HFF-Myc (cell line): ENCODE measurements at regions not wholly inside any gene's neighbourhood (a gene's known extent, or its start where the extent isn't known, plus 50 kb on each side); places are given as distances from the start of the nearest gene placed in this dataset.
A peak's percentile ranks its signal among the peaks of the same experiment; 100 is the strongest.

ENCODE experiments used
- DNase-seq: peaks from one replicate; pipeline ENCODE4 v3.0.0-alpha.2; 2011; ENCODE audit warnings: low read depth; ENCODE audit errors: extremely low read depth
- H3K4me3 ChIP-seq: replicated peaks from 2 replicates; pipeline ENCODE4 v1.5.1; 2011; ENCODE audit warnings: low read depth, mild to moderate bottlenecking, control low read depth, low read length
- TF ChIP-seq, protein P1 (sequence below): IDR thresholded peaks from 2 replicates; pipeline ENCODE4 v1.5.1; 2012; ENCODE audit warnings: mild to moderate bottlenecking, low read depth, low read length, control low read depth; ENCODE audit errors: missing control alignments

DNA sequence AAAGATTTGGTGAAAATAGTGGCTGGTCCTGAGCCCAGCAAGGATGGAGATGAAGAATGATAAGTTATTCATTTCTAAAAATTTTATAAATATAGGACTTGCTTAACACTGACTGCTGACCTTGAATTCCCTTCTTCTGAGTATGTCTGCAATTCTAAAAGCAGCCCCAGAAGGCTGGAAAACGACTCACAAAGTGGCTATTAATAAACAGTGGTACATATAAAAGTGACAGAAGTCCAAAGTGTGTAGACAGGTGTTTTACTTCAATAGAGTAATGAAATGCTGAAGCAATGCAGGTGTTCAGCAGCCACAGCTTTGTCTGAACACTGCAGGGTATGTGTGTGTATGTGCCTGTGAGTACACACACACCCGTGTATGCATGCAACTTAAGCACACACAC lies 219.0 kb upstream of the NRIP1 start:
- no peak for DNase-seq
- no peak overlapping the region for H3K4me3 ChIP-seq
- TF ChIP-seq, protein P1, sequence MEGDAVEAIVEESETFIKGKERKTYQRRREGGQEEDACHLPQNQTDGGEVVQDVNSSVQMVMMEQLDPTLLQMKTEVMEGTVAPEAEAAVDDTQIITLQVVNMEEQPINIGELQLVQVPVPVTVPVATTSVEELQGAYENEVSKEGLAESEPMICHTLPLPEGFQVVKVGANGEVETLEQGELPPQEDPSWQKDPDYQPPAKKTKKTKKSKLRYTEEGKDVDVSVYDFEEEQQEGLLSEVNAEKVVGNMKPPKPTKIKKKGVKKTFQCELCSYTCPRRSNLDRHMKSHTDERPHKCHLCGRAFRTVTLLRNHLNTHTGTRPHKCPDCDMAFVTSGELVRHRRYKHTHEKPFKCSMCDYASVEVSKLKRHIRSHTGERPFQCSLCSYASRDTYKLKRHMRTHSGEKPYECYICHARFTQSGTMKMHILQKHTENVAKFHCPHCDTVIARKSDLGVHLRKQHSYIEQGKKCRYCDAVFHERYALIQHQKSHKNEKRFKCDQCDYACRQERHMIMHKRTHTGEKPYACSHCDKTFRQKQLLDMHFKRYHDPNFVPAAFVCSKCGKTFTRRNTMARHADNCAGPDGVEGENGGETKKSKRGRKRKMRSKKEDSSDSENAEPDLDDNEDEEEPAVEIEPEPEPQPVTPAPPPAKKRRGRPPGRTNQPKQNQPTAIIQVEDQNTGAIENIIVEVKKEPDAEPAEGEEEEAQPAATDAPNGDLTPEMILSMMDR = no peak

DNA sequence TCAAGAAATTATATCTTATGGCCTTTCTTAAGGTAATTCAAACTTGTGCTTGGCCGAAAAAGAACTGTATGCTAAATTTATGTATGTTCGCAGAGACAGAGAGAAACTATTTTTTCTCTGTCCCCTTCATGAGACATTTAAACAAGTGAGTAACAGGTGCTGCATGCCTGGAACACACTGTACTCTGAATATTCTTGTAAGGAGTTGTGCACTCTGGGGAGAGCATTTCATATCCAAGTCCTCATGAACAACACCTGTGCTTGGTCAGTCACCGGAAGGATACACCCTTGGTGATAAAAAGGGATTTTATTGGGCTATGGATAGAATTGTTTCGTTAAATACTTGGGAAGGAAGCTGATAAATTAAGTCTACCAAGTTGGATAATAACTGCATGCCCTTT lies 220.8 kb upstream of the NRIP1 start:
- TF ChIP-seq, protein P1 = no peak
- no peak overlapping the region for H3K4me3 ChIP-seq
- DNase-seq = no peak

DNA sequence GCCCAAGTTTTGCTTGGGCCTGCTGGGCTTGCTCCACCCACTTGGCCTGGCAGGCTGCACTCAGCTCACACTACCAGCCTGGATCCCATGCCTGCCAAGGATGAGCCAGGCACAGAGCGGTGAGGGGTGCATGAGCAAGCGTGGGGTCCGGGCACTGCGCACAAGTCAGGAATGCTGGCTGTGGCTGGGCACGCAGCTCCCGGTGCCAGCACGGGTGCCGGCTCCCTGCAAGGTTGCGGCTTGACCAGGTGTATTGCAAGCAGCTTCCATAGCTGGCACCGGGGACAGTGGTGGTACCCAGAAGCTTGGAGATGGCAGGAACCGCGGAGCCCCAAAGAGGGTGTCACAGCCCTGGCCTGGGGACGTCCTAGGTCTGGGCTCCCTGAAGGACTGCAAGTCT lies 224.4 kb upstream of the NRIP1 start:
- TF ChIP-seq, protein P1 = no peak
- no peak overlapping the region for H3K4me3 ChIP-seq
- no peak for DNase-seq

DNA sequence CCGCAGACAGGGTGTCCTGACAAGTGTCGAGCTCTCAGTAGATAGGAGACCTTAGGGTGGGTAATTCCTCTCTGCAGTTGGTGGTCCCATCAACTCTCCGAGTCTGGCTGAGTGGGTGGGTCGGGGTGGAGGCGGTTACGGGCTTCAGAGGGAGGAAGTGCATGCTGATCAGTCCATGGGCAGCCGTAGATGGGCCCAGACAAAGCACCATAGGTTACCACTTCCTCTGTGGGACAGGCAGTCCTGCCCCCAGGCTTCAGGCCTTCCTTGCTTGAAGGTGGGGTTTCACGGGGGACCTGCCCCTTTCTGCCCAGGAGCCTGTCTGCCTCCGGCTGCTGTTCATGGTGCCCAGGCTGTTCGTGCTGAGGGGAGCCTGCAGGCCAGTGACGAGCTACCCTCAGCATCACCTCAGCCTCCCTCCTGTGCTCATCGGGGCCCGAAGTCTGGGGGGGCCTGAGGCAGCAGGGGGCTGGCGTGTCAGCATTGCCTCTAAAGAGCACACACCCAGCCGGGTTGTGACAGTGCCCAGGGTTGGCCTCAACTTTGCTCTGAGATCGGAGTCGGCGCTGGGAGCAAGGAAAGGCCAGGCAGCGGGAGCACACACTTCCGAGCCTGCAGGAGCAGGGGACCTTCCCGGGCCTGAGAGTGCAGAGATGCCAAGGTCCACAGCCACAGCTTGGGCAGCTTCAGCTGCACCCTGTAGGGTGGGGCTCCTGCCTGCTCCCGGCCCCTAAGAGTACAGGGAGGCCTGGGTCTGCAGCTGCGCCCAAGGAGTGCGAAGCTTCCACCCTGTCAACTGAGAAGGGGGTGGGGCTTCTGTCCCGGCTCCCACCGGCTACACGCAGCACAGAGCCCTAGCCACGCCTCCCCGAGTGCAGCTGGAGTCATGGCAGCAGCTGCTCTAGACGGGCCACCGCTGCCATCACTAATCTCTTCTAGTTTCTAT lies 225.4 kb upstream of the NRIP1 start:
- H3K4me3 ChIP-seq = no peak overlapping the region
- TF ChIP-seq, protein P1 = no peak
- no peak for DNase-seq

DNA sequence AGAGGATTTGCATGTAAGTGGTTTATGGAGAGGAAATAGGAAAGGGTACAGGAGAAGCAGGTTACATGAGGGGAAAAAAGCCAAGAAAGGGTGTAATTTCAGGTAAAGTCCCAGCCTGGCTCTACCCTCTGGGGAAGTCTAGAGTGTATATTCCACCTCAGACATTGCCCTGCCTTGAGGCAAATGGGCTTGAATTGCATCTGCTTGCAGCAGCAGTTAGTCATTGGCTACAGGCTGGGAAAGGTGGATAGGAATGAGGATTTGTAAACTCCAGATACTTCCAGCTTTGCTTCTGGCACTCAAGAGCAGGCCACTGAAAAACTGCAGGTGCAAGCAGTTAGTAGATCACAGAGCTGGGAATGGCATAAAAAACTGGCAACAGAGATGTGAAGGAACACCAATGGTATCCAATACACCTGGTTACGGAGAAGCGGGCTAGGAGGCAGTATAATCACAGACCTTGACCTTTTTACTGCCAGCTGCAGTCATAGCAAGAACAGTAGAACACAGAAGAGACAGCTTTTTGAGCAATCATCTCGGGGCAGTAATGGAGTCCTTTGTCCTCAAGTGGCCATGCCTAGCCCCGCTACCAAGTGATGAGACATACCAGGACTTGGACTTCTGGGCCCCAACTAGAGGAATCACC lies 226.9 kb upstream of the NRIP1 start:
- DNase-seq = no peak
- TF ChIP-seq, protein P1 = no peak
- H3K4me3 ChIP-seq = no peak overlapping the region

DNA sequence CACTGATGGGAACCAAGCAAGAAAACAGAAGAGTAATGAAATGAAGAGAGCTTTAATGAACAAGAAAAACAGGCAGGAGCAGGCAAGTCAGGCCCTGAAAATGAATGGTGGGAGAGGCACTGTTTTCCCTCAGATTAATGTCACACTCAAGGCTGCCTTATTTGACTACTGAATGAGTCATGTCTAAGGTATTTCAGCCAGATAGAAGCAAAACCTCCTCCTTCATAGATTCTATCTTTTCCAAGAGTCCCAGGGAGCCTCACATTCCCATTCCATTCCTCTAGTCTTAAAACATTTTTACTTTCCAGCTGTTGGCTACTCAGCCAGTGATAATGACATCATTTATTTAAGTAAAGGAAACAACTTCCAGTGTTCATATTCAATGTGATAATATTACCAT lies 228.4 kb upstream of the NRIP1 start:
- TF ChIP-seq, protein P1 = no peak
- DNase-seq = peak; percentile 45
- H3K4me3 ChIP-seq = no peak overlapping the region
